H1 (cell line): ENCODE measurements at regions not wholly inside any gene's neighbourhood (a gene's known extent, or its start where the extent isn't known, plus 50 kb on each side); places are given as distances from the start of the nearest gene placed in this dataset.

Experiments used
- CTCF ChIA-PET: fragments of 300-600 bp; sonication (Branson Sonifier 250); formaldehyde crosslinking; loops from one replicate; lab custom pipeline; 2021; ENCODE audit not compliant: partially characterized antibody; lab: Charles Lee
- POLR2A ChIA-PET: fragments of 300-600 bp; sonication (Branson Sonifier 250); formaldehyde crosslinking; loops from one replicate; lab custom pipeline; 2021; ENCODE audit warnings: inconsistent platforms; ENCODE audit not compliant: partially characterized antibody; lab: Charles Lee
- DNase-seq, 2 experiments: peaks; one replicate each; pipeline versions ENCODE4 v3.0.0 to v3.0.0-alpha.2; 2010 to 2022; ENCODE audit warnings: low spot score in 2 of 2, low read depth in 1 of 2, mixed read lengths in 1 of 2
- FAIRE-seq: peaks from 2 replicates; lab custom pipeline; 2011; peaks lifted over from hg19 to GRCh38; lab: Jason Lieb, UNC
- H2AFZ ChIP-seq: 2 replicates; pipeline ENCODE4 v1.8.1; 2012; ENCODE audit warnings: low read length, inconsistent platforms
- H2AK5ac ChIP-seq: 2 replicates; pipeline ENCODE4 v1.6.1; 2013; ENCODE audit warnings: low read depth, low read length
- H2BK120ac ChIP-seq: replicated peaks from 2 replicates; pipeline ENCODE3; 2013; ENCODE audit warnings: low read depth, low read length, inconsistent platforms
- H2BK12ac ChIP-seq: 2 replicates; pipeline ENCODE4 v1.6.1; 2013; ENCODE audit warnings: low read depth, low read length
- H2BK15ac ChIP-seq: 2 replicates; pipeline ENCODE4 v1.6.1; 2013; ENCODE audit warnings: low read length
- H2BK20ac ChIP-seq: 2 replicates; pipeline ENCODE4 v1.6.1; 2013; ENCODE audit warnings: low read length
- H2BK5ac ChIP-seq: 2 replicates; pipeline ENCODE4 v1.6.1; 2013; ENCODE audit warnings: low read depth, low read length
- H3K14ac ChIP-seq: 2 replicates; pipeline ENCODE4 v1.6.1; 2013; ENCODE audit warnings: inconsistent platforms; ENCODE audit not compliant: insufficient read length
- H3K18ac ChIP-seq: 2 replicates; pipeline ENCODE4 v1.6.1; 2013; ENCODE audit warnings: low read length; ENCODE audit errors: extremely low read depth
- H3K23ac ChIP-seq: 2 replicates; pipeline ENCODE4 v1.6.1; 2013; ENCODE audit warnings: inconsistent platforms; ENCODE audit not compliant: insufficient read length
- H3K23me2 ChIP-seq: 2 replicates; pipeline ENCODE4 v1.6.1; 2013; ENCODE audit warnings: low read depth, low read length
- H3K27ac ChIP-seq: 2 replicates; pipeline ENCODE4 v1.6.1; 2011; ENCODE audit warnings: low read depth, low read length, inconsistent platforms
- H3K27me3 ChIP-seq, 4 experiments: replicated peaks in 1 of 4; 1 replicate in 1 of 4; 2 replicates in 3 of 4; pipeline versions ENCODE4 v1.6.1 to v1.8.1; 2011 to 2013; ENCODE audit warnings: low read length in 3 of 4, mild to moderate bottlenecking in 3 of 4, inconsistent platforms in 2 of 4, mixed read lengths in 2 of 4, moderate library complexity in 1 of 4; ENCODE audit not compliant: control insufficient read depth in 3 of 4, insufficient read depth in 3 of 4; ENCODE audit errors: extremely low read depth in 1 of 4
- H3K36me3 ChIP-seq, 4 experiments: 2 replicates each; pipeline versions ENCODE4 v1.6.1 to v1.8.1; 2011 to 2013; ENCODE audit warnings: mild to moderate bottlenecking in 4 of 4, low read length in 3 of 4, moderate library complexity in 2 of 4, control low read depth in 1 of 4, inconsistent platforms in 1 of 4; ENCODE audit not compliant: insufficient read depth in 4 of 4, control insufficient read depth in 2 of 4
- H3K4ac ChIP-seq: replicated peaks from 2 replicates; pipeline ENCODE3; 2013; ENCODE audit warnings: low read length, low read depth, mixed read lengths, inconsistent platforms; ENCODE audit not compliant: insufficient read length
- H3K4me1 ChIP-seq, 4 experiments: replicated peaks in 1 of 4; 1 replicate in 1 of 4; 2 replicates in 3 of 4; pipeline versions ENCODE4 v1.6.1 to v1.8.1; 2011 to 2013; ENCODE audit warnings: low read length in 3 of 4, inconsistent platforms in 2 of 4, mixed read lengths in 1 of 4; ENCODE audit not compliant: insufficient read depth in 4 of 4, control insufficient read depth in 3 of 4
- H3K4me2 ChIP-seq, 2 experiments: 2 replicates each; pipeline versions ENCODE4 v1.6.1 to v1.8.1; 2011 to 2013; ENCODE audit warnings: low read depth in 2 of 2, low read length in 2 of 2, control low read depth in 1 of 2, inconsistent platforms in 1 of 2, mild to moderate bottlenecking in 1 of 2; ENCODE audit not compliant: insufficient read depth in 1 of 2
- H3K4me3 ChIP-seq, 4 experiments: fragments of 200-600, 300-600 bp in 1 of 4; sonication (generic), shearing (Covaris generic), sonication (Bioruptor Twin) in 1 of 4; 2 replicates each; pipeline versions ENCODE4 v1.5.1 to v1.8.1; 2011 to 2016; ENCODE audit warnings: low read length in 4 of 4, low read depth in 3 of 4, control low read depth in 2 of 4, inconsistent platforms in 2 of 4, mild to moderate bottlenecking in 2 of 4, mixed read lengths in 1 of 4, moderate library complexity in 1 of 4; ENCODE audit not compliant: insufficient read depth in 2 of 4; ENCODE audit errors: extremely low read depth in 1 of 4
- H3K56ac ChIP-seq: replicated peaks from 2 replicates; pipeline ENCODE3; 2013; ENCODE audit warnings: low read depth, mild to moderate bottlenecking, mixed read lengths, low read length, inconsistent platforms; ENCODE audit not compliant: insufficient read length
- H3K79me1 ChIP-seq: 2 replicates; pipeline ENCODE4 v1.6.1; 2013; ENCODE audit warnings: low read depth, low read length, control low read depth
- H3K79me2 ChIP-seq, 2 experiments: 2 replicates each; pipeline versions ENCODE4 v1.6.1 to v1.8.1; 2012 to 2013; ENCODE audit warnings: low read length in 2 of 2, mild to moderate bottlenecking in 2 of 2, inconsistent platforms in 1 of 2; ENCODE audit not compliant: insufficient read depth in 2 of 2, control insufficient read depth in 1 of 2
- H3K9ac ChIP-seq, 4 experiments: replicated peaks in 1 of 4; 1 replicate in 1 of 4; 2 replicates in 3 of 4; pipeline versions ENCODE4 v1.6.1 to v1.8.1; 2011 to 2013; ENCODE audit warnings: low read depth in 3 of 4, low read length in 3 of 4, control low read depth in 2 of 4, mild to moderate bottlenecking in 2 of 4, moderate library complexity in 2 of 4, inconsistent platforms in 1 of 4; ENCODE audit errors: extremely low read depth in 1 of 4
- H3K9me3 ChIP-seq, 2 experiments: 2 replicates each; pipeline versions ENCODE4 v1.6.1 to v1.8.1; 2012 to 2013; ENCODE audit warnings: mild to moderate bottlenecking in 2 of 2, moderate library complexity in 2 of 2, control low read depth in 1 of 2, inconsistent platforms in 1 of 2, low read depth in 1 of 2, low read length in 1 of 2, mixed read lengths in 1 of 2; ENCODE audit not compliant: insufficient read depth in 2 of 2
- H4K20me1 ChIP-seq, 2 experiments: replicated peaks in 1 of 2; 2 replicates each; pipeline versions ENCODE3 to v1.8.1; 2011 to 2013; ENCODE audit warnings: inconsistent platforms in 2 of 2, low read length in 2 of 2, mild to moderate bottlenecking in 1 of 2; ENCODE audit not compliant: insufficient read depth in 2 of 2, control insufficient read depth in 1 of 2
- H4K5ac ChIP-seq: 2 replicates; pipeline ENCODE4 v1.6.1; 2013; ENCODE audit warnings: low read length, low read depth, mixed read lengths, inconsistent platforms; ENCODE audit not compliant: insufficient read length
- H4K8ac ChIP-seq: 2 replicates; pipeline ENCODE4 v1.8.0; 2013; ENCODE audit warnings: mild to moderate bottlenecking, moderate library complexity, low read length, inconsistent platforms; ENCODE audit not compliant: insufficient read depth; ENCODE audit errors: extremely low read depth
- H4K91ac ChIP-seq: replicated peaks from 2 replicates; pipeline ENCODE3; 2013; ENCODE audit warnings: low read length, mixed read lengths, inconsistent platforms; ENCODE audit not compliant: insufficient read length
- CTCF ChIP-seq, 3 experiments: IDR thresholded peaks; 1 replicate in 2 of 3; 2 replicates in 1 of 3; pipeline versions ENCODE4 v1.5.1 to v1.6.1; 2011; ENCODE audit warnings: low read length in 3 of 3, mild to moderate bottlenecking in 3 of 3, inconsistent platforms in 2 of 3, low read depth in 1 of 3, moderate library complexity in 1 of 3; ENCODE audit not compliant: insufficient read depth in 1 of 3; ENCODE audit errors: control extremely low read depth in 1 of 3
- RAD21 ChIP-seq, 2 experiments: IDR thresholded peaks in 1 of 2; conservative IDR thresholded peaks in 1 of 2; 2 replicates each; pipeline ENCODE4 v1.6.1; 2011; ENCODE audit warnings: low read depth in 2 of 2, low read length in 2 of 2, improper control_type of control experiment in 1 of 2, inconsistent platforms in 1 of 2, mild to moderate bottlenecking in 1 of 2, moderate library complexity in 1 of 2
- SUZ12 ChIP-seq: fragments of 200-600 bp; sonication (generic); IDR thresholded peaks from 2 replicates; pipeline ENCODE4 v1.6.1; 2012; ENCODE audit warnings: mild to moderate bottlenecking, inconsistent platforms, low read length, moderate library complexity, mixed read lengths
- WGBS, 2 experiments: shearing (Covaris generic) in 1 of 2; methylation state at CpG; one replicate each; pipeline versions ENCODE4 v1.1.6 to v1.1.7; 2013 to 2015; ENCODE audit warnings: low lambda C conversion rate in 2 of 2, mixed read lengths in 2 of 2, inconsistent platforms in 1 of 2, low coverage in 1 of 2, missing lambda C conversion rate in 1 of 2; ENCODE audit not compliant: insufficient replicate concordance in 2 of 2, insufficient coverage in 1 of 2, insufficient read length in 1 of 2; ENCODE audit errors: extremely low coverage in 1 of 2, missing lambda C conversion rate in 1 of 2; 5-methylcytosine and 5-hydroxymethylcytosine counted together

GRCh38 chr2:129627437-129627836, 352.0 kb upstream of the RAB6C start:
- no peak overlapping the region for H2AK5ac ChIP-seq
- no peaks in the 10 kb centered on the region for H3K79me2 ChIP-seq
- H2BK15ac ChIP-seq, result no peak overlapping the region
- no peak overlapping the region for H3K4ac ChIP-seq
- peaks cover 0 to 3% (median 0%) of the 10 kb centered on the region in 4 experiments; a peak in 1 of 7 replicates for H3K4me1 ChIP-seq
- H2AFZ ChIP-seq, result no peak overlapping the region
- CTCF ChIA-PET, result interaction anchor here (1.7 kb wide), 1 partner anchor 9 kb away, joined by 4 read pairs; no protein-coding TSS in a partner anchor
- H3K23me2 ChIP-seq, result no peaks in the 10 kb centered on the region
- H2BK120ac ChIP-seq, result no peak overlapping the region
- H3K56ac ChIP-seq, result no peak overlapping the region
- no peaks in the 10 kb centered on the region for H3K36me3 ChIP-seq
- POLR2A ChIA-PET, result no interaction called here
- H3K27ac ChIP-seq, result no peak overlapping the region; the same call in 1 of the 2 replicates
- 79% methylated on average over 9 of the region's 9 CpGs; no CpG with 5 or more reads in 1 of the 2 experiments for WGBS, 2 experiments
- no peak overlapping the region; the same call in 1 of the 2 replicates for H2BK20ac ChIP-seq
- H4K20me1 ChIP-seq, result no peaks in the 10 kb centered on the region
- no peak overlapping the region for H3K18ac ChIP-seq
- H3K27me3 ChIP-seq, result no peaks in the 10 kb centered on the region
- H3K14ac ChIP-seq, result no peak overlapping the region
- H3K23ac ChIP-seq, result no peak overlapping the region
- no peaks in the 10 kb centered on the region for H3K9me3 ChIP-seq
- H3K9ac ChIP-seq, result no peak overlapping the region
- H2BK5ac ChIP-seq, result no peak overlapping the region
- no peak overlapping the region for H4K91ac ChIP-seq
- no peaks in the 10 kb centered on the region for H3K79me1 ChIP-seq
- H4K8ac ChIP-seq, result no peak overlapping the region
- no peak overlapping the region for H4K5ac ChIP-seq
- peak in 1 of 2 experiments; percentile 5; a peak in 1 of 4 replicates for TF ChIP-seq RAD21 (IDR thresholded peaks at IDR 0.05 in 1 of 2, conservative IDR thresholded peaks at IDR 0.05 in 1 of 2; ENCODE audit: low read depth in 2 of 2, low read length in 2 of 2)
- TF ChIP-seq SUZ12, result no peak
- TF ChIP-seq CTCF (IDR thresholded peaks at IDR 0.05; ENCODE audit: control extremely low read depth in 1 of 3, insufficient read depth in 1 of 3, low read depth in 1 of 3, low read length in 3 of 3), result peak in 2 of 3 experiments; percentile 41 to 55; a peak in 2 of 4 replicates
- FAIRE-seq (no peak), DNase-seq (no peak)
- no peak overlapping the region for H3K4me2 ChIP-seq
- H2BK12ac ChIP-seq, result no peak overlapping the region
- no peak overlapping the region for H3K4me3 ChIP-seq
